Activated CD4-positive, alpha-beta T cell treated with anti-CD3 and anti-CD28 coated beads, Interleukin-2, amount 50 U/mL, for 24 hours (primary cell): ENCODE measurements at regions not wholly inside any gene's neighbourhood (a gene's known extent, or its start where the extent isn't known, plus 50 kb on each side); places are given as distances from the start of the nearest gene placed in this dataset.
"Not testable (repeated sequence)": the region's sequence is repeated elsewhere in the genome, so short reads cannot be mapped to it uniquely, and the experiment has no call there.

Experiments used
- DNase-seq, 2 donors: peaks; one replicate each; pipeline ENCODE4 v3.0.0-alpha.2; 2020; ENCODE audit warnings: low read depth in 1 of 2, low spot score in 1 of 2

GRCh38 chr12:97790281-97790680 lies 327.7 kb downstream of the RMST start:
- DNase-seq = no peak

GRCh38 chr12:97797473-97797872 lies 334.9 kb downstream of the RMST start:
- DNase-seq = no peak

- no peak for DNase-seq
These were observed 338.0 kb downstream of the RMST start for GRCh38 chr12:97800561-97800960.

GRCh38 chr12:97801471-97802059 lies 339.0 kb downstream of the RMST start:
- no peak for DNase-seq

- no peak for DNase-seq
These were observed 342.5 kb downstream of the RMST start for GRCh38 chr12:97805146-97805545.

GRCh38 chr12:97813301-97813700 lies 350.7 kb downstream of the RMST start:
- DNase-seq = no peak

GRCh38 chr12:97821806-97822205 lies 359.2 kb downstream of the RMST start:
- no peak for DNase-seq

GRCh38 chr12:97835541-97835940 lies 372.9 kb downstream of the RMST start:
- DNase-seq = no peak

GRCh38 chr12:97837401-97837800 lies 374.8 kb downstream of the RMST start:
- DNase-seq = no peak

- DNase-seq = no peak
These were observed 385.4 kb downstream of the RMST start for GRCh38 chr12:97848051-97848450.

- no peak for DNase-seq
These were observed 391.9 kb downstream of the RMST start for GRCh38 chr12:97854477-97854876.

- no peak for DNase-seq
These were observed 399.5 kb downstream of the RMST start for GRCh38 chr12:97862072-97862471.

GRCh38 chr12:97875064-97875463 lies 412.5 kb downstream of the RMST start:
- no peak for DNase-seq

GRCh38 chr12:97876780-97877179 lies 414.2 kb downstream of the RMST start:
- no peak for DNase-seq

- no peak for DNase-seq
These were observed 414.8 kb downstream of the RMST start for GRCh38 chr12:97877404-97877803.

GRCh38 chr12:97886511-97887176 lies 424.0 kb downstream of the RMST start:
- DNase-seq = no peak

- not testable (repeated sequence) for DNase-seq
These were observed 435.3 kb downstream of the RMST start for GRCh38 chr12:97897881-97898280.

- no peak for DNase-seq
These were observed 436.9 kb downstream of the RMST start for GRCh38 chr12:97899529-97899928.

- DNase-seq = no peak
These were observed 437.4 kb downstream of the RMST start for GRCh38 chr12:97899956-97900355.

- DNase-seq = no peak
These were observed 440.8 kb downstream of the RMST start for GRCh38 chr12:97903356-97903755.

- DNase-seq = no peak
These were observed 444.9 kb downstream of the RMST start for GRCh38 chr12:97907504-97907903.

- no peak for DNase-seq
These were observed 448.0 kb downstream of the RMST start for GRCh38 chr12:97910559-97910958.

GRCh38 chr12:97912943-97913342 lies 450.3 kb downstream of the RMST start:
- no peak for DNase-seq
